WTC11 (cell line): ENCODE measurements at regions not wholly inside any gene's neighbourhood (a gene's known extent, or its start where the extent isn't known, plus 50 kb on each side); places are given as distances from the start of the nearest gene placed in this dataset.

Experiments
- ATAC-seq: fragments of 200-7000 bp; cut with Tn5 transposase; 2 replicates; pipeline ENCODE4 v1.10.0; 2021; ENCODE audit warnings: mild to moderate bottlenecking, moderate library complexity
- CTCF ChIA-PET: fragments of 300-600 bp; sonication (Branson Sonifier 250); formaldehyde crosslinking; loops from one replicate; lab custom pipeline; 2021; ENCODE audit warnings: antibody characterized with exemption; lab: Charles Lee
- POLR2A ChIA-PET: fragments of 350-600 bp; sonication (Branson Sonifier 250); formaldehyde crosslinking; loops from one replicate; lab custom pipeline; 2021; ENCODE audit warnings: antibody characterized with exemption; lab: Charles Lee
- DNase-seq: peaks from one replicate; pipeline ENCODE4 v3.0.0; 2021; ENCODE audit warnings: low spot score
- H3K27ac Mint-ChIP-seq: 2 replicates; pipeline ENCODE4 v1.8.0; 2021; ENCODE audit warnings: mixed read lengths
- H3K27me3 Mint-ChIP-seq: 2 replicates; pipeline ENCODE4 v1.8.0; 2021; ENCODE audit warnings: low read depth, mild to moderate bottlenecking, moderate library complexity, mixed read lengths
- H3K36me3 Mint-ChIP-seq: 2 replicates; pipeline ENCODE4 v1.8.0; 2021; ENCODE audit warnings: mixed read lengths
- H3K4me1 Mint-ChIP-seq: 2 replicates; pipeline ENCODE4 v1.8.0; 2022; ENCODE audit warnings: mixed read lengths
- H3K4me3 Mint-ChIP-seq: 2 replicates; pipeline ENCODE4 v1.8.0; 2021; ENCODE audit warnings: mild to moderate bottlenecking, moderate library complexity, mixed read lengths
- H3K9me3 Mint-ChIP-seq: 2 replicates; pipeline ENCODE4 v1.8.0; 2021; ENCODE audit warnings: mixed read lengths
- E2F5 ChIP-seq: sonication (generic); formaldehyde crosslinking; IDR thresholded peaks from 2 replicates; pipeline ENCODE4 v1.8.1; 2022; ENCODE audit warnings: mild to moderate bottlenecking, moderate library complexity, missing genetic modification reagents
- GRHL2 ChIP-seq: fragments of 250-450 bp; sonication (Bioruptor Pico); IDR thresholded peaks from 2 replicates; pipeline ENCODE4 v1.8.0; 2022; ENCODE audit warnings: mild to moderate bottlenecking, moderate library complexity; ENCODE audit not compliant: insufficient replicate concordance, severe bottlenecking
- GTF2I ChIP-seq: fragments of 250-450 bp; sonication (Bioruptor Pico); conservative IDR thresholded peaks from 2 replicates; pipeline ENCODE4 v1.4.0; 2021; ENCODE audit warnings: mild to moderate bottlenecking
- IRF2 ChIP-seq: sonication (generic); formaldehyde crosslinking; IDR thresholded peaks from 2 replicates; pipeline ENCODE4 v1.8.0; 2022; ENCODE audit warnings: low read depth, missing genetic modification reagents, borderline replicate concordance
- JUN ChIP-seq: sonication (generic); formaldehyde crosslinking; IDR thresholded peaks from 2 replicates; pipeline ENCODE4 v1.8.0; 2023; ENCODE audit warnings: mild to moderate bottlenecking, missing genetic modification reagents
- MLX ChIP-seq: sonication (generic); formaldehyde crosslinking; IDR thresholded peaks from 2 replicates; pipeline ENCODE4 v1.8.1; 2023; ENCODE audit warnings: mild to moderate bottlenecking, missing genetic modification reagents, moderate library complexity
- MYBL2 ChIP-seq: sonication (generic); formaldehyde crosslinking; IDR thresholded peaks from 2 replicates; pipeline ENCODE4 v1.8.1; 2023; ENCODE audit warnings: mild to moderate bottlenecking, moderate library complexity, missing genetic modification reagents
- RORB ChIP-seq: fragments of 250-450 bp; sonication (Bioruptor Pico); IDR thresholded peaks from 2 replicates; pipeline ENCODE4 v1.9.0; 2021; ENCODE audit warnings: mild to moderate bottlenecking
- SOX15 ChIP-seq: fragments of 250-450 bp; sonication (Bioruptor Pico); IDR thresholded peaks from 2 replicates; pipeline ENCODE4 v1.9.0; 2021; ENCODE audit warnings: mild to moderate bottlenecking
- TCF7 ChIP-seq: sonication (generic); formaldehyde crosslinking; IDR thresholded peaks from 2 replicates; pipeline ENCODE4 v1.8.0; 2022; ENCODE audit warnings: mild to moderate bottlenecking, low read depth, missing genetic modification reagents, moderate library complexity
- TP53 ChIP-seq: sonication (generic); formaldehyde crosslinking; IDR thresholded peaks from 2 replicates; pipeline ENCODE4 v1.8.1; 2023; ENCODE audit warnings: mild to moderate bottlenecking, missing genetic modification reagents
- ZBTB43 ChIP-seq: sonication (generic); formaldehyde crosslinking; IDR thresholded peaks from 2 replicates; pipeline ENCODE4 v1.8.1; 2023; ENCODE audit warnings: mild to moderate bottlenecking, missing genetic modification reagents
- ZNF396 ChIP-seq: fragments of 250-450 bp; sonication (Bioruptor Pico); IDR thresholded peaks from 2 replicates; pipeline ENCODE4 v1.8.0; 2021; ENCODE audit warnings: mild to moderate bottlenecking, moderate library complexity, borderline replicate concordance
- ZNF532 ChIP-seq: fragments of 250-450 bp; sonication (Bioruptor Pico); IDR thresholded peaks from 2 replicates; pipeline ENCODE4 v1.9.0; 2021; ENCODE audit warnings: mild to moderate bottlenecking, borderline replicate concordance
- TF ChIP-seq, protein P1 (sequence below): sonication (generic); formaldehyde crosslinking; IDR thresholded peaks from 2 replicates; pipeline ENCODE4 v1.8.1; 2023; ENCODE audit warnings: mild to moderate bottlenecking, missing genetic modification reagents, borderline replicate concordance
- TF ChIP-seq, protein P2 (sequence below): sonication (generic); formaldehyde crosslinking; IDR thresholded peaks from 2 replicates; pipeline ENCODE4 v1.8.0; 2022; ENCODE audit warnings: mild to moderate bottlenecking, missing genetic modification reagents
- TF ChIP-seq, protein P3 (sequence below): fragments of 250-450 bp; sonication (Bioruptor Pico); IDR thresholded peaks from 2 replicates; pipeline ENCODE4 v1.9.0; 2021; ENCODE audit warnings: mild to moderate bottlenecking

- TF ChIP-seq MLX (CRISPR knock-in tag): no peak
- TF ChIP-seq GRHL2 (CRISPR knock-in tag): no peak
These were observed 251.8 kb upstream of the FGGY start (continued) for GRCh38 chr1:59045137-59045536.

DNA sequence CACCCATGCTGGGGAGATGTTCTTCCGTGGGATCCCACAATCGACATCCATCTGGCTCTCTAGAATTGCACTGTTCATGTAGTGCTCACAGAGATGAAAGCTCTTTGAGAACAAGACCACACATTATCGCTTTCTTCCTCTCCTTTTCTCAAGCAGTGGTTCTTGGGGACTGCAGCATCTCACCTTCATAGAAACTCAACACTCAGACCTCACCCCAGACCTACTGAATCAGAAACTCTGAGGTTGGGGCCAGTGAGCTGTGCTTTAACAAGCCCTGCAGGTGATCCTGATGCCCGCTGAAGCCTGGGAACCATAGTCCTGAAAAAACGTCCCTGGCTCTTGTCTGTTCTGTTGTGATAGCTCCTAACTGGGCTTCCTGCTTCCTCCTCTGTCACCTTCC lies 251.3 kb upstream of the FGGY start:
- Mint-ChIP-seq H3K4me3 (no peak overlapping the region), H3K36me3 (peaks cover 9% of the 10 kb centered on the region), H3K4me1 (peaks cover 7% of the 10 kb centered on the region), H3K27me3 (no peaks in the 10 kb centered on the region; the same call in 1 of the 2 replicates), H3K27ac (no peak overlapping the region), H3K9me3 (peaks cover 32% of the 10 kb centered on the region)
- ATAC-seq (no peak), DNase-seq (no peak)
- ChIA-PET POLR2A (no interaction called here), CTCF (no interaction called here)
- TF ChIP-seq MLX (CRISPR knock-in tag) (no peak), SOX15 (CRISPR knock-in tag) (no peak), E2F5 (no peak), IRF2 (CRISPR knock-in tag) (no peak), TP53 (CRISPR knock-in tag) (no peak), ZNF396 (CRISPR knock-in tag) (no peak), RORB (CRISPR knock-in tag) (no peak), JUN (CRISPR knock-in tag) (no peak)

DNA sequence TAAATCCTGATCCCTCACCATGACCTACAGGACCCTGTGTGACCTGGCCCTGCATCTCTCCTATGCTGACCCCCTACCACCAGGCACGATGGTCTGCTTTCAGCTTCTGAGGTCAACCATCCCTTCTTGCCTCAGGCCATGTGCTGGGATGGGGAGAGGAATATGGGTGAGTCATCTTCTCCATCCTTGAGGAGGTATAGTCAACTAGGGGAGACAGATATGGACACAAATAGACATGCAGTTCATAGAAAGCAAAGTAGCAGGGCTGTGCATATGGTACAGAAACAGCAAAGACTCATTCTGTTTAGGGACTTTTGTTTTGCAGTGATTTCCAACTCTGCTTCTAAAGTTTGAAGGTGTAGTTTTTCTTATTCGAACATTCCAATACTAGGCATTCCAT lies 250.8 kb upstream of the FGGY start:
- DNase-seq (no peak), ATAC-seq (no peak)
- Mint-ChIP-seq H3K27me3 (no peaks in the 10 kb centered on the region; the same call in 1 of the 2 replicates), H3K36me3 (peaks cover 9% of the 10 kb centered on the region), H3K4me3 (no peak overlapping the region), H3K27ac (no peak overlapping the region), H3K4me1 (peaks cover 7% of the 10 kb centered on the region), H3K9me3 (peaks cover 28% of the 10 kb centered on the region)
- POLR2A ChIA-PET: no interaction called here
- CTCF ChIA-PET: interaction anchor here (1.5 kb wide), 1 partner anchor 713 kb away, joined by 3 read pairs; no protein-coding TSS in a partner anchor
- TF ChIP-seq IRF2 (CRISPR knock-in tag): no peak
- no peak for TF ChIP-seq RORB (CRISPR knock-in tag)
- TF ChIP-seq, protein P1, sequence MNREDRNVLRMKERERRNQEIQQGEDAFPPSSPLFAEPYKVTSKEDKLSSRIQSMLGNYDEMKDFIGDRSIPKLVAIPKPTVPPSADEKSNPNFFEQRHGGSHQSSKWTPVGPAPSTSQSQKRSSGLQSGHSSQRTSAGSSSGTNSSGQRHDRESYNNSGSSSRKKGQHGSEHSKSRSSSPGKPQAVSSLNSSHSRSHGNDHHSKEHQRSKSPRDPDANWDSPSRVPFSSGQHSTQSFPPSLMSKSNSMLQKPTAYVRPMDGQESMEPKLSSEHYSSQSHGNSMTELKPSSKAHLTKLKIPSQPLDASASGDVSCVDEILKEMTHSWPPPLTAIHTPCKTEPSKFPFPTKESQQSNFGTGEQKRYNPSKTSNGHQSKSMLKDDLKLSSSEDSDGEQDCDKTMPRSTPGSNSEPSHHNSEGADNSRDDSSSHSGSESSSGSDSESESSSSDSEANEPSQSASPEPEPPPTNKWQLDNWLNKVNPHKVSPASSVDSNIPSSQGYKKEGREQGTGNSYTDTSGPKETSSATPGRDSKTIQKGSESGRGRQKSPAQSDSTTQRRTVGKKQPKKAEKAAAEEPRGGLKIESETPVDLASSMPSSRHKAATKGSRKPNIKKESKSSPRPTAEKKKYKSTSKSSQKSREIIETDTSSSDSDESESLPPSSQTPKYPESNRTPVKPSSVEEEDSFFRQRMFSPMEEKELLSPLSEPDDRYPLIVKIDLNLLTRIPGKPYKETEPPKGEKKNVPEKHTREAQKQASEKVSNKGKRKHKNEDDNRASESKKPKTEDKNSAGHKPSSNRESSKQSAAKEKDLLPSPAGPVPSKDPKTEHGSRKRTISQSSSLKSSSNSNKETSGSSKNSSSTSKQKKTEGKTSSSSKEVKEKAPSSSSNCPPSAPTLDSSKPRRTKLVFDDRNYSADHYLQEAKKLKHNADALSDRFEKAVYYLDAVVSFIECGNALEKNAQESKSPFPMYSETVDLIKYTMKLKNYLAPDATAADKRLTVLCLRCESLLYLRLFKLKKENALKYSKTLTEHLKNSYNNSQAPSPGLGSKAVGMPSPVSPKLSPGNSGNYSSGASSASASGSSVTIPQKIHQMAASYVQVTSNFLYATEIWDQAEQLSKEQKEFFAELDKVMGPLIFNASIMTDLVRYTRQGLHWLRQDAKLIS (CRISPR knock-in tag): no peak
- TF ChIP-seq, protein P2, sequence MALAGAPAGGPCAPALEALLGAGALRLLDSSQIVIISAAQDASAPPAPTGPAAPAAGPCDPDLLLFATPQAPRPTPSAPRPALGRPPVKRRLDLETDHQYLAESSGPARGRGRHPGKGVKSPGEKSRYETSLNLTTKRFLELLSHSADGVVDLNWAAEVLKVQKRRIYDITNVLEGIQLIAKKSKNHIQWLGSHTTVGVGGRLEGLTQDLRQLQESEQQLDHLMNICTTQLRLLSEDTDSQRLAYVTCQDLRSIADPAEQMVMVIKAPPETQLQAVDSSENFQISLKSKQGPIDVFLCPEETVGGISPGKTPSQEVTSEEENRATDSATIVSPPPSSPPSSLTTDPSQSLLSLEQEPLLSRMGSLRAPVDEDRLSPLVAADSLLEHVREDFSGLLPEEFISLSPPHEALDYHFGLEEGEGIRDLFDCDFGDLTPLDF (CRISPR knock-in tag): no peak
- TF ChIP-seq, protein P3, sequence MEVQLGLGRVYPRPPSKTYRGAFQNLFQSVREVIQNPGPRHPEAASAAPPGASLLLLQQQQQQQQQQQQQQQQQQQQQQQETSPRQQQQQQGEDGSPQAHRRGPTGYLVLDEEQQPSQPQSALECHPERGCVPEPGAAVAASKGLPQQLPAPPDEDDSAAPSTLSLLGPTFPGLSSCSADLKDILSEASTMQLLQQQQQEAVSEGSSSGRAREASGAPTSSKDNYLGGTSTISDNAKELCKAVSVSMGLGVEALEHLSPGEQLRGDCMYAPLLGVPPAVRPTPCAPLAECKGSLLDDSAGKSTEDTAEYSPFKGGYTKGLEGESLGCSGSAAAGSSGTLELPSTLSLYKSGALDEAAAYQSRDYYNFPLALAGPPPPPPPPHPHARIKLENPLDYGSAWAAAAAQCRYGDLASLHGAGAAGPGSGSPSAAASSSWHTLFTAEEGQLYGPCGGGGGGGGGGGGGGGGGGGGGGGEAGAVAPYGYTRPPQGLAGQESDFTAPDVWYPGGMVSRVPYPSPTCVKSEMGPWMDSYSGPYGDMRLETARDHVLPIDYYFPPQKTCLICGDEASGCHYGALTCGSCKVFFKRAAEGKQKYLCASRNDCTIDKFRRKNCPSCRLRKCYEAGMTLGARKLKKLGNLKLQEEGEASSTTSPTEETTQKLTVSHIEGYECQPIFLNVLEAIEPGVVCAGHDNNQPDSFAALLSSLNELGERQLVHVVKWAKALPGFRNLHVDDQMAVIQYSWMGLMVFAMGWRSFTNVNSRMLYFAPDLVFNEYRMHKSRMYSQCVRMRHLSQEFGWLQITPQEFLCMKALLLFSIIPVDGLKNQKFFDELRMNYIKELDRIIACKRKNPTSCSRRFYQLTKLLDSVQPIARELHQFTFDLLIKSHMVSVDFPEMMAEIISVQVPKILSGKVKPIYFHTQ (CRISPR knock-in tag): no peak
- TF ChIP-seq TCF7 (CRISPR knock-in tag): no peak
- no peak for TF ChIP-seq MYBL2 (CRISPR knock-in tag)
- TF ChIP-seq ZNF532: no peak
- TF ChIP-seq ZBTB43 (CRISPR knock-in tag): no peak
- TF ChIP-seq GTF2I (CRISPR knock-in tag): no peak
